Activated CD4-positive, alpha-beta T cell treated with anti-CD3 and anti-CD28 coated beads, Interleukin-2, Interleukin-6, amounts not matched to agents 100 ng/mL and 50 ng/mL, durations not matched to agents 16 hours and 8 hours (primary cell): ENCODE measurements at regions not wholly inside any gene's neighbourhood (a gene's known extent, or its start where the extent isn't known, plus 50 kb on each side); places are given as distances from the start of the nearest gene placed in this dataset.

Experiments
- DNase-seq: peaks from one replicate; pipeline ENCODE4 v3.0.0-alpha.2; 2020

- DNase-seq: peak; percentile 13
These were observed 64.1 kb downstream of the ZNF641 start for GRCh38 chr12:48286665-48287064.

- no peak for DNase-seq
These were observed 64.7 kb downstream of the ZNF641 start for GRCh38 chr12:48285751-48286650.

GRCh38 chr12:48281811-48282210 lies 68.9 kb downstream of the ZNF641 start:
- DNase-seq: no peak

- no peak for DNase-seq
These were observed 70.1 kb downstream of the ZNF641 start for GRCh38 chr12:48280572-48280971.

GRCh38 chr12:48279601-48280000 lies 71.1 kb downstream of the ZNF641 start:
- DNase-seq: no peak

GRCh38 chr12:48279101-48279500 lies 71.6 kb downstream of the ZNF641 start:
- no peak for DNase-seq

GRCh38 chr12:48276621-48277020 lies 73.5 kb upstream of the OR10AD1 start:
- no peak for DNase-seq

- DNase-seq: no peak
These were observed 63.7 kb upstream of the OR10AD1 start for GRCh38 chr12:48266826-48267225.

- DNase-seq: no peak
These were observed 62.7 kb upstream of the OR10AD1 start for GRCh38 chr12:48265777-48266176.

GRCh38 chr12:48263617-48264016 lies 60.5 kb upstream of the OR10AD1 start:
- DNase-seq: no peak

GRCh38 chr12:48261773-48262172 lies 58.7 kb upstream of the OR10AD1 start:
- no peak for DNase-seq
